Endothelial cell (in vitro differentiated cells): ENCODE measurements at regions not wholly inside any gene's neighbourhood (a gene's known extent, or its start where the extent isn't known, plus 50 kb on each side); places are given as distances from the start of the nearest gene placed in this dataset.

ENCODE experiments used
- DNase-seq: peaks from one replicate; pipeline ENCODE4 v3.0.0; 2021; ENCODE audit warnings: low spot score
- H3K27ac Mint-ChIP-seq: one replicate; pipeline ENCODE4 v1.8.0; 2021; ENCODE audit warnings: mixed read lengths, inconsistent platforms; ENCODE audit not compliant: unreplicated experiment
- H3K27me3 Mint-ChIP-seq: one replicate; pipeline ENCODE4 v1.8.0; 2021; ENCODE audit warnings: mild to moderate bottlenecking, moderate library complexity, mixed read lengths, inconsistent platforms; ENCODE audit not compliant: unreplicated experiment
- H3K36me3 Mint-ChIP-seq: one replicate; pipeline ENCODE4 v1.8.0; 2021; ENCODE audit warnings: mild to moderate bottlenecking, low read depth, mixed read lengths, inconsistent platforms; ENCODE audit not compliant: unreplicated experiment
- H3K4me1 Mint-ChIP-seq: one replicate; pipeline ENCODE4 v1.8.0; 2021; ENCODE audit warnings: mild to moderate bottlenecking, mixed read lengths, inconsistent platforms; ENCODE audit not compliant: unreplicated experiment
- H3K4me3 Mint-ChIP-seq: one replicate; pipeline ENCODE4 v1.8.0; 2021; ENCODE audit warnings: mild to moderate bottlenecking, mixed read lengths, inconsistent platforms; ENCODE audit not compliant: unreplicated experiment
- H3K9me3 Mint-ChIP-seq: one replicate; pipeline ENCODE4 v1.8.0; 2021; ENCODE audit warnings: mixed read lengths, inconsistent platforms; ENCODE audit not compliant: unreplicated experiment
- TF ChIP-seq, protein P1 (sequence below): fragments of 200-600 bp; sonication (generic); IDR thresholded peaks from one replicate; pipeline ENCODE4 v1.5.0; 2021; ENCODE audit warnings: antibody characterized with exemption; ENCODE audit not compliant: unreplicated experiment

DNA sequence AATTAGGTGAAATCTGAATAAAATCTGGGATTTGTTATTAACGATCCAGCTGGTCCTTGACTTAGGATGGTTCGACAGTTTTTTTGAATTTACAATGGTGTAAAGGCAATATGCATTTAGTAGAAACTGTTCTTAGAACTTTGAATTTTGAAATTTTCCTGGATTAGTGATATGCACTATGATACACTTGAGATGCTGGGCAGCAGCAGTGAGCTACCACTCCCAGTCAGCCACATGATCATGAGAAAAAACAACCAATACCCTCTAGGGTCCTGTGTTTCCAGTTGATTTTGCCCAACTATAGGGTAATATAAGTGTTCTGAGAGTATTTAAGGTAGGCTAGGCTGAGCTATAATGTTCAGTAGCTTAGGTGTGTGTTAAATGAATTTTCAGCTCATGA is 303.7 kb downstream of the GPAT3 start:
- DNase-seq, result no peak
- H3K9me3 Mint-ChIP-seq, result no peaks in the 10 kb centered on the region
- H3K36me3 Mint-ChIP-seq, result no peaks in the 10 kb centered on the region

DNA sequence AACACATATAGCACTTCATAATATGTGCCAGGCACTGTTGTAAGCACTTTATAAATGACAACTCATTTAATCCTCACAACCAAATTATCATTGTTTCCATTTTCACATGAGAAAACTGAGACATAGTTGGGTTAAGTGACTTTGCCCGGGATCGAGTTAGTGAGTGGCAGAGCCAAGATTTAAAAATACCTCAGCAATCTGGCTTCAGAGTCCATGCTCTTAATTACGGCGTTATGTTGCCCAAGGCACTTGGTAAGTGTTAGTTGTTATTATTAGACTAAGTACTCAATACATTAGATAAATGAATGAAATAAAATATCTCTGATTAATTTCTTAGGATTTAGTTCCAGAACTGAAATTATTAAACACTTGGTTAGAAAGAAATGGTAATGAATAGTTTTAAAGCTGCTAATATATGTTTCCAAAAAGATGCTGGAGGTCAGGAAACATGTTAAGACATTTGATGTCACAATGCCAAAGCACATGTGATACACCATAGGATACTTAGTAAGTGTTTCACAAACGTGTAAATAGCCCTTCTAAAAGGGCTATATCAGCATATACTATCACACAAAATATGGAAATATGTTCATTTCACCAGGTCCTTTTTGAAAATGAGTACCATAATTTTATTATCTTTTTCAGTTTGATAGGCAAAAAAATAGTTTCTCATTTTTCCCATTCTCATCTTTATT is 301.9 kb downstream of the GPAT3 start:
- Mint-ChIP-seq H3K36me3 (no peaks in the 10 kb centered on the region), H3K4me3 (no peak overlapping the region), H3K27me3 (no peaks in the 10 kb centered on the region), H3K9me3 (no peaks in the 10 kb centered on the region), H3K27ac (no peak overlapping the region), H3K4me1 (no peaks in the 10 kb centered on the region)
- DNase-seq, result no peak
- TF ChIP-seq, protein P1, sequence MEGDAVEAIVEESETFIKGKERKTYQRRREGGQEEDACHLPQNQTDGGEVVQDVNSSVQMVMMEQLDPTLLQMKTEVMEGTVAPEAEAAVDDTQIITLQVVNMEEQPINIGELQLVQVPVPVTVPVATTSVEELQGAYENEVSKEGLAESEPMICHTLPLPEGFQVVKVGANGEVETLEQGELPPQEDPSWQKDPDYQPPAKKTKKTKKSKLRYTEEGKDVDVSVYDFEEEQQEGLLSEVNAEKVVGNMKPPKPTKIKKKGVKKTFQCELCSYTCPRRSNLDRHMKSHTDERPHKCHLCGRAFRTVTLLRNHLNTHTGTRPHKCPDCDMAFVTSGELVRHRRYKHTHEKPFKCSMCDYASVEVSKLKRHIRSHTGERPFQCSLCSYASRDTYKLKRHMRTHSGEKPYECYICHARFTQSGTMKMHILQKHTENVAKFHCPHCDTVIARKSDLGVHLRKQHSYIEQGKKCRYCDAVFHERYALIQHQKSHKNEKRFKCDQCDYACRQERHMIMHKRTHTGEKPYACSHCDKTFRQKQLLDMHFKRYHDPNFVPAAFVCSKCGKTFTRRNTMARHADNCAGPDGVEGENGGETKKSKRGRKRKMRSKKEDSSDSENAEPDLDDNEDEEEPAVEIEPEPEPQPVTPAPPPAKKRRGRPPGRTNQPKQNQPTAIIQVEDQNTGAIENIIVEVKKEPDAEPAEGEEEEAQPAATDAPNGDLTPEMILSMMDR, result no peak

More for the DNA sequence above, 303.7 kb downstream of the GPAT3 start:
- no peaks in the 10 kb centered on the region for H3K27me3 Mint-ChIP-seq
- no peaks in the 10 kb centered on the region for H3K4me1 Mint-ChIP-seq
- no peak overlapping the region for H3K4me3 Mint-ChIP-seq
- H3K27ac Mint-ChIP-seq, result no peak overlapping the region
- TF ChIP-seq, protein P1, result no peak

DNA sequence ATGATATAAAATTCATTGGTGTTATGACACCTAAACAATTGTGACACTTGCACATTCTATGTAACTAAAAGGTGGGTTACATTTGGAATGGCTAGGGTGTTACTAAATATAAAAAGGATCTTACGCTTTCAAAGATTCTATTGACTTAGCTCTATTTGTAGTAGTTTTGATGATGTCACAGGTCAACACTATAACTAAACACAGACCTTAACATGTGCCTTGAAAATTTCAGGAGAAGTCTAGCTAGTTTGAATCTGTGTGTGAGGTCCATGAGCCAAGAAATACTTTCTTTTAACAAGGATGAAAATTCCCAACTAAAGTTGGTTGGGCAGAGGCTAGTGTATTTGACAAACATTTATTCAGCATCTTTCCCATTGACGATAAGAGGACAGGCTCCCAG is 298.0 kb downstream of the GPAT3 start:
- no peaks in the 10 kb centered on the region for H3K27me3 Mint-ChIP-seq
- TF ChIP-seq, protein P1, result no peak

DNA sequence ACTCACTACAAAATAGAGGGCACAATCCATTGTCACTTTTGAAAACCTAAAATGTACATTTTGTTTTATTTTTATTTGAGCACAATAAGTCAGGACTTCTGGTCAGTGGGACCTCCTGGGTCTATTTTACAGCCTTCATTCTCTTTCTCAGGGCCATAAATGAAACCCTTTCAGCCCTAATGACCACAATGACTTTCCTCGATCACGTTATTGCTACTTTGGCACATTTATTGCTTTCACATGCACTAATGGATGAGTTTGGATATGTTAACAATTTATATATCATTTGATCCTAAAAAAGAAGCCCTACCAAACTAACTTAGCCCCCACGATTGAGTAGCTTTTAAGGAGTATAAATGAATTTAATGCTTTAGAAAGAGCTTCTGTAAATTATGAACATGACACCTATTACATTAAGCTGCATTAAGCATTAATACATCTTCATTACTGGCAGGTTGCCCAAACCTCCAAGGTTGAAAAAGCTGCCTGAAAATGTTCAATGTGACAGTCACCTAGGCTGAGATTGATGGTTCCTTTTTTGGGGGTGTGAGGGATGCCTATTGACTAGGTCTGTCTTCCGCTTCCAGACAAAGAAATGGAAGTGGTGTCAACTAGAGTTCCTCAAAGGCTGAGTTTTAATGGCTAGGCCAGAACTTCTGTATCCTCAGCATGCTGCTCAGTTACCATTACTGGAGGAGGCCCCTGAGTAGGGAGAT is 296.4 kb downstream of the GPAT3 start:
- TF ChIP-seq, protein P1, result no peak

More for the DNA sequence above, 298.0 kb downstream of the GPAT3 start:
- DNase-seq, result no peak
- Mint-ChIP-seq H3K4me1 (peaks cover 21% of the 10 kb centered on the region), H3K27ac (no peak overlapping the region), H3K4me3 (no peak overlapping the region), H3K36me3 (no peaks in the 10 kb centered on the region), H3K9me3 (no peaks in the 10 kb centered on the region)

GRCh38 chr4:83831588-83831987 is 295.7 kb downstream of the GPAT3 start:
- no peaks in the 10 kb centered on the region for H3K36me3 Mint-ChIP-seq
- no peak for DNase-seq
- H3K27ac Mint-ChIP-seq, result no peak overlapping the region
- peaks cover 27% of the 10 kb centered on the region for H3K4me1 Mint-ChIP-seq
- no peak overlapping the region for H3K4me3 Mint-ChIP-seq
- H3K27me3 Mint-ChIP-seq, result no peaks in the 10 kb centered on the region
- H3K9me3 Mint-ChIP-seq, result no peaks in the 10 kb centered on the region
- TF ChIP-seq, protein P1, result no peak

More for the DNA sequence above, 296.4 kb downstream of the GPAT3 start:
- DNase-seq, result no peak
- Mint-ChIP-seq H3K9me3 (no peaks in the 10 kb centered on the region), H3K27ac (no peak overlapping the region), H3K27me3 (no peaks in the 10 kb centered on the region), H3K36me3 (no peaks in the 10 kb centered on the region), H3K4me1 (peaks cover 27% of the 10 kb centered on the region), H3K4me3 (no peak overlapping the region)
